ENCODE measurements at regions not wholly inside any gene's neighbourhood (a gene's known extent, or its start where the extent isn't known, plus 50 kb on each side); places are given as distances from the start of the nearest gene placed in this dataset.

- ChIA-PET CTCF (ENCODE audit: low intra/inter-chr PET ratio, low total read pairs) (no interaction called here), POLR2A (no interaction called here)
- ATAC-seq = no peak
- H3K36me3 ChIP-seq (replicated peaks in 1 of 2; ENCODE audit: control insufficient read depth in 1 of 2, insufficient read depth in 2 of 2, low read length in 2 of 2) = no peaks in the 10 kb centered on the region
- FAIRE-seq = no peak
- no peaks in the 10 kb centered on the region for H4K20me1 ChIP-seq (ENCODE audit: insufficient read depth, low read length)
- 0 out of 2 replicates have a peak, but pooled peaks cover 5% of the 10 kb centered on the region for H3K4me1 ChIP-seq (ENCODE audit: insufficient read depth, low read length)
- WGBS (ENCODE audit: low lambda C conversion rate) = 9% methylated on average over 1 of the region's 1 CpG
- in situ Hi-C loops (cut with HindIII; ENCODE audit: extremely low pct_ligation_motif_present, low pct_unique_long_range_greater_than_20kb) (no loop called here), intact Hi-C loops (cut with micrococcal nuclease; ENCODE audit: unreplicated experiment) (no loop called here)
- no peak overlapping the region for H3K9ac ChIP-seq (ENCODE audit: insufficient read depth, low read depth, low read length)
- no peak overlapping the region for H3K4me3 ChIP-seq (replicated peaks in 1 of 3; ENCODE audit: insufficient read depth in 1 of 3, low read depth in 2 of 3, low read length in 3 of 3)
- H3K27ac ChIP-seq (ENCODE audit: extremely low read length, insufficient read depth, low read length) = no peak overlapping the region
- TF ChIP-seq TBX2 (CRISPR knock-in tag; IDR thresholded peaks at IDR 0.05; ENCODE audit: borderline replicate concordance) (no peak), CTCF (CRISPR knock-in tag; IDR thresholded peaks at IDR 0.05) (no peak), ZNF546 (CRISPR knock-in tag; conservative IDR thresholded peaks at IDR 0.05) (no peak), GLMP (CRISPR knock-in tag; IDR thresholded peaks at IDR 0.05; ENCODE audit: borderline replicate concordance) (no peak), ZNF672 (CRISPR knock-in tag; IDR thresholded peaks at IDR 0.05) (no peak)
- TF ChIP-seq, protein P1, sequence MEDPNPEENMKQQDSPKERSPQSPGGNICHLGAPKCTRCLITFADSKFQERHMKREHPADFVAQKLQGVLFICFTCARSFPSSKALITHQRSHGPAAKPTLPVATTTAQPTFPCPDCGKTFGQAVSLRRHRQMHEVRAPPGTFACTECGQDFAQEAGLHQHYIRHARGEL (CRISPR knock-in tag; IDR thresholded peaks at IDR 0.05) = no peak
- TF ChIP-seq, protein P2, sequence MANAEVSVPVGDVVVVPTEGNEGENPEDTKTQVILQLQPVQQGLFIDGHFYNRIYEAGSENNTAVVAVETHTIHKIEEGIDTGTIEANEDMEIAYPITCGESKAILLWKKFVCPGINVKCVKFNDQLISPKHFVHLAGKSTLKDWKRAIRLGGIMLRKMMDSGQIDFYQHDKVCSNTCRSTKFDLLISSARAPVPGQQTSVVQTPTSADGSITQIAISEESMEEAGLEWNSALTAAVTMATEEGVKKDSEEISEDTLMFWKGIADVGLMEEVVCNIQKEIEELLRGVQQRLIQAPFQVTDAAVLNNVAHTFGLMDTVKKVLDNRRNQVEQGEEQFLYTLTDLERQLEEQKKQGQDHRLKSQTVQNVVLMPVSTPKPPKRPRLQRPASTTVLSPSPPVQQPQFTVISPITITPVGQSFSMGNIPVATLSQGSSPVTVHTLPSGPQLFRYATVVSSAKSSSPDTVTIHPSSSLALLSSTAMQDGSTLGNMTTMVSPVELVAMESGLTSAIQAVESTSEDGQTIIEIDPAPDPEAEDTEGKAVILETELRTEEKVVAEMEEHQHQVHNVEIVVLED (CRISPR knock-in tag; IDR thresholded peaks at IDR 0.05; ENCODE audit: borderline replicate concordance) = no peak
- no peaks in the 10 kb centered on the region for H3K27me3 ChIP-seq (ENCODE audit: control insufficient read depth in 1 of 2, insufficient read depth in 2 of 2, low read length in 2 of 2)
- BruUV-seq (replicated peaks) = no TSS peak
- no peak overlapping the region for H3K4me2 ChIP-seq (ENCODE audit: low read depth, low read length)
- no peaks in the 10 kb centered on the region for H3K79me2 ChIP-seq (ENCODE audit: insufficient read depth, low read length)
- no peak for DNase-seq (ENCODE audit: low spot score)
- no peak overlapping the region for H2AFZ ChIP-seq (ENCODE audit: low read length)
- H3K9me3 ChIP-seq (ENCODE audit: low read length) = no peaks in the 10 kb centered on the region
Measured at GRCh38 chr14:43471595-43471994, 1035.5 kb downstream of the FSCB start.
